HL-60 (cell line): ENCODE measurements at regions not wholly inside any gene's neighbourhood (a gene's known extent, or its start where the extent isn't known, plus 50 kb on each side); places are given as distances from the start of the nearest gene placed in this dataset.

Experiments used
- DNase-seq, 2 experiments: peaks; one replicate each; pipeline ENCODE4 v3.0.0-alpha.2; 2010 to 2020; ENCODE audit warnings: low read depth in 1 of 2, low spot score in 1 of 2
- H3K27ac ChIP-seq: fragments of 250-450 bp; sonication (Bioruptor Pico); replicated peaks from 2 replicates; pipeline ENCODE4 v1.5.1; 2020; ENCODE audit warnings: mild to moderate bottlenecking, moderate library complexity
- H3K27me3 ChIP-seq: fragments of 250-450 bp; sonication (Bioruptor Pico); 2 replicates; pipeline ENCODE4 v1.5.1; 2021; ENCODE audit warnings: mild to moderate bottlenecking, moderate library complexity; ENCODE audit not compliant: insufficient read depth, poor library complexity, severe bottlenecking
- H3K4me3 ChIP-seq: replicated peaks from 2 replicates; pipeline ENCODE4 v1.5.1; 2011; ENCODE audit warnings: mild to moderate bottlenecking, control low read depth, low read length; ENCODE audit not compliant: insufficient read depth
- GABPA ChIP-seq: IDR thresholded peaks from 2 replicates; pipeline ENCODE4 v1.6.1; 2012; ENCODE audit warnings: low read depth
- POLR2AphosphoS5 ChIP-seq: IDR thresholded peaks from 2 replicates; pipeline ENCODE4 v1.6.1; 2012; ENCODE audit warnings: low read depth
- SPI1 ChIP-seq: IDR thresholded peaks from 2 replicates; pipeline ENCODE4 v1.6.1; 2012; ENCODE audit warnings: low read depth, mild to moderate bottlenecking, borderline replicate concordance
- TF ChIP-seq, protein P1 (sequence below): IDR thresholded peaks from 2 replicates; pipeline ENCODE4 v1.6.1; 2012; ENCODE audit warnings: low read depth; ENCODE audit not compliant: insufficient replicate concordance
- TF ChIP-seq, protein P2 (sequence below): IDR thresholded peaks from one replicate; pipeline ENCODE4 v1.5.1; 2011; ENCODE audit warnings: low read length, control low read depth, inconsistent platforms; ENCODE audit not compliant: insufficient read depth

DNA sequence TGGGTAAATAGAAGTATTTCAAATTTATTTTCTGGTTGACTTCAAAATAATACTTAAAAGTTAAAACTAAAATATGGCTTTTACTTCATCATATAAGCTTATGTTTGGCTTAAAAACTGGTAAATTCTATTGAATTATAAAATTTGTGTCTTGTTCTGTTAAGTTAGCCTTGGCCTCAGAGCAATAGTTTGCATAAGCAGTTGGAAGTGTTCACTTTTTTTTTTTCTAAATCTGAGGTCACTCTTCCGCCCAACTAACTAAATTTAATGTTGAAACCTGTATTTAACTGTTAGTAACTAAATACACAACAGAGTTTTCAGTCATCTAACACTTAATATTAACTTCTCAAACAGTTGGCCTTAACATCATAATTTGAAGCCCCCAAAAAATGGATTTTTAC, 871.7 kb upstream of the ADAMTS5 start:
- Histone ChIP-seq H3K4me3 (no peak overlapping the region), H3K27me3 (no peaks in the 10 kb centered on the region), H3K27ac (no peak overlapping the region)
- no peak for TF ChIP-seq POLR2AphosphoS5
- TF ChIP-seq, protein P1, sequence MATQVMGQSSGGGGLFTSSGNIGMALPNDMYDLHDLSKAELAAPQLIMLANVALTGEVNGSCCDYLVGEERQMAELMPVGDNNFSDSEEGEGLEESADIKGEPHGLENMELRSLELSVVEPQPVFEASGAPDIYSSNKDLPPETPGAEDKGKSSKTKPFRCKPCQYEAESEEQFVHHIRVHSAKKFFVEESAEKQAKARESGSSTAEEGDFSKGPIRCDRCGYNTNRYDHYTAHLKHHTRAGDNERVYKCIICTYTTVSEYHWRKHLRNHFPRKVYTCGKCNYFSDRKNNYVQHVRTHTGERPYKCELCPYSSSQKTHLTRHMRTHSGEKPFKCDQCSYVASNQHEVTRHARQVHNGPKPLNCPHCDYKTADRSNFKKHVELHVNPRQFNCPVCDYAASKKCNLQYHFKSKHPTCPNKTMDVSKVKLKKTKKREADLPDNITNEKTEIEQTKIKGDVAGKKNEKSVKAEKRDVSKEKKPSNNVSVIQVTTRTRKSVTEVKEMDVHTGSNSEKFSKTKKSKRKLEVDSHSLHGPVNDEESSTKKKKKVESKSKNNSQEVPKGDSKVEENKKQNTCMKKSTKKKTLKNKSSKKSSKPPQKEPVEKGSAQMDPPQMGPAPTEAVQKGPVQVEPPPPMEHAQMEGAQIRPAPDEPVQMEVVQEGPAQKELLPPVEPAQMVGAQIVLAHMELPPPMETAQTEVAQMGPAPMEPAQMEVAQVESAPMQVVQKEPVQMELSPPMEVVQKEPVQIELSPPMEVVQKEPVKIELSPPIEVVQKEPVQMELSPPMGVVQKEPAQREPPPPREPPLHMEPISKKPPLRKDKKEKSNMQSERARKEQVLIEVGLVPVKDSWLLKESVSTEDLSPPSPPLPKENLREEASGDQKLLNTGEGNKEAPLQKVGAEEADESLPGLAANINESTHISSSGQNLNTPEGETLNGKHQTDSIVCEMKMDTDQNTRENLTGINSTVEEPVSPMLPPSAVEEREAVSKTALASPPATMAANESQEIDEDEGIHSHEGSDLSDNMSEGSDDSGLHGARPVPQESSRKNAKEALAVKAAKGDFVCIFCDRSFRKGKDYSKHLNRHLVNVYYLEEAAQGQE = no peak
- TF ChIP-seq GABPA = no peak
- TF ChIP-seq, protein P2, sequence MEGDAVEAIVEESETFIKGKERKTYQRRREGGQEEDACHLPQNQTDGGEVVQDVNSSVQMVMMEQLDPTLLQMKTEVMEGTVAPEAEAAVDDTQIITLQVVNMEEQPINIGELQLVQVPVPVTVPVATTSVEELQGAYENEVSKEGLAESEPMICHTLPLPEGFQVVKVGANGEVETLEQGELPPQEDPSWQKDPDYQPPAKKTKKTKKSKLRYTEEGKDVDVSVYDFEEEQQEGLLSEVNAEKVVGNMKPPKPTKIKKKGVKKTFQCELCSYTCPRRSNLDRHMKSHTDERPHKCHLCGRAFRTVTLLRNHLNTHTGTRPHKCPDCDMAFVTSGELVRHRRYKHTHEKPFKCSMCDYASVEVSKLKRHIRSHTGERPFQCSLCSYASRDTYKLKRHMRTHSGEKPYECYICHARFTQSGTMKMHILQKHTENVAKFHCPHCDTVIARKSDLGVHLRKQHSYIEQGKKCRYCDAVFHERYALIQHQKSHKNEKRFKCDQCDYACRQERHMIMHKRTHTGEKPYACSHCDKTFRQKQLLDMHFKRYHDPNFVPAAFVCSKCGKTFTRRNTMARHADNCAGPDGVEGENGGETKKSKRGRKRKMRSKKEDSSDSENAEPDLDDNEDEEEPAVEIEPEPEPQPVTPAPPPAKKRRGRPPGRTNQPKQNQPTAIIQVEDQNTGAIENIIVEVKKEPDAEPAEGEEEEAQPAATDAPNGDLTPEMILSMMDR = no peak
- no peak for TF ChIP-seq SPI1
- no peak for DNase-seq

DNA sequence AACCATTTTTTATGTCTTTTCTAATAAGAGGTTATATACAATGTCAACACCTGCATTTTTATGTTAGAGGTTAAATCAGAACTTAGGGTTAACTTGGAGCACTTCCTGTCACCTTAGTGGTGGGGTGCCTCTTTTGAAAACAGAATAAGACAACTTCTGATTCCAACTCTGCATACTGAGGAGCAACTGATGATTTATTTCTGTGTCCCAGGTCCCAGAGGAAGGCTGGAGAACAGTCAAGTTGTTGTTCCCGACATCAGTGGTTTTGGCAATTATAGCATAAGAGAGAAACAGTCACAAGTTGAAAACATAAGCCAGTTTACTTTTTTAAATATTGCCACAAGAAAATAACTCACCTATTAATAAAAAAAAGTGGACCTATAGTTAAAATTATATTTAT, 871.0 kb upstream of the ADAMTS5 start:
- Histone ChIP-seq H3K27ac (no peak overlapping the region), H3K4me3 (no peak overlapping the region), H3K27me3 (no peaks in the 10 kb centered on the region)
- TF ChIP-seq GABPA (no peak), POLR2AphosphoS5 (no peak), SPI1 (no peak)
- TF ChIP-seq, protein P2 = no peak
- TF ChIP-seq, protein P1 = no peak
- no peak for DNase-seq

DNA sequence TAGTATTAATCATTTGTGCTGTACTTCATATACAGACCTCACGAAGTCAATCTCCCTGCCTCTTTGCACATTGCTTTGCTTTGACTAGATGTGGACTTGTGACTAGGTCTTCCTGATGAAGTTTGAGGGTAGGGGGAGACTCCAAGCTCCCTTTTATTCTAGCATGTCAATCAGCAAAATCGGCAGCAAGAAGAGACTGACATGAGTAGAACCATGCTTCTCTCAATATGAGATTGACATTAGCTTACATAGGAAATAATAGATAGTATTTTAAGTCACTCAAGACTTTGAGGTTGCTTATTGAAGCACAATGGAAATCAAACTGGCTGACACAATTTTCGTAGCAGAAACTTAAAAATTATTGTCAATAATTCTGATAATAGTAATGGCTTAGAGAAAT, 866.4 kb upstream of the ADAMTS5 start:
- H3K27me3 ChIP-seq = peaks cover 2% of the 10 kb centered on the region
- DNase-seq = no peak
- TF ChIP-seq, protein P1 = no peak
- TF ChIP-seq GABPA = no peak
- TF ChIP-seq SPI1 = no peak
- TF ChIP-seq, protein P2 = no peak
- no peak for TF ChIP-seq POLR2AphosphoS5
- no peak overlapping the region for H3K4me3 ChIP-seq
- H3K27ac ChIP-seq = no peak overlapping the region
